Neural cell (in vitro differentiated cells): ENCODE measurements at regions not wholly inside any gene's neighbourhood (a gene's known extent, or its start where the extent isn't known, plus 50 kb on each side); places are given as distances from the start of the nearest gene placed in this dataset.

ENCODE experiments used
- EZH2 ChIP-seq: fragments of 200-600, 300-800 bp; shearing (Covaris generic), sonication (generic); IDR thresholded peaks from 2 replicates; pipeline ENCODE4 v1.6.1; 2014; ENCODE audit warnings: antibody characterized with exemption, low read length, borderline replicate concordance, mild to moderate bottlenecking; ENCODE audit not compliant: insufficient read depth, poor library complexity, severe bottlenecking
- MXI1 ChIP-seq: fragments of 450-650 bp; conservative IDR thresholded peaks from 2 replicates; pipeline ENCODE4 v1.6.1; 2014; ENCODE audit warnings: antibody characterized with exemption, mild to moderate bottlenecking; ENCODE audit not compliant: poor library complexity, severe bottlenecking

DNA sequence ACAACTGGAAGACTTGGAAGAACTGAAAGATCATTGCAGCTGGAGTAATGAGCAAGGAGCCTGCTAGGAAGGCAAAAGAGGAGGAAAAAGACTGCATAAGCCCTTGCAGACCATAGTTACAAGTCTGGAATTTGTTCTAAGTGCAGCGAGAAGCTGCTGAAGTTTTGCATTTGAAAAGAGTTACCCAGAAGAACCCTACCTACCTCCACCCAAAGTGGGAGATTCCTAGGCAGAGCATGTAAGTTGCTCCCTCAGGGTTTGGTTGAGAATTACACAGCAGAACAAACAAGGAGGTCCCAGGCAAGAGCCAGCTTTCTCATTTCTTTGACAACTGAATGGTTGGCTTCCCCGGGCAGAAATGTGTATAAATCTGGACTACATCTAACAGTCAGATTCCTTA, 118.7 kb upstream of the NUDT7 start:
- no peak for TF ChIP-seq EZH2
- TF ChIP-seq MXI1: no peak
